Mucosa of descending colon (tissue), 3 donors: ENCODE measurements at regions not wholly inside any gene's neighbourhood (a gene's known extent, or its start where the extent isn't known, plus 50 kb on each side); places are given as distances from the start of the nearest gene placed in this dataset.

Source experiments
- ATAC-seq: fragments of 200-7000 bp; cut with Tn5 transposase; one replicate; pipeline ENCODE4 v1.9.1; 2020; ENCODE audit warnings: mild to moderate bottlenecking, moderate library complexity
- DNase-seq, 3 donors: peaks; one replicate each; pipeline ENCODE4 v3.0.0-alpha.2; 2020
- H3K36me3 ChIP-seq: fragments of 200-600 bp; one replicate; pipeline ENCODE4 v1.8.0; 2021; ENCODE audit warnings: low read depth, mild to moderate bottlenecking
- H3K4me1 ChIP-seq: fragments of 200-600 bp; one replicate; pipeline ENCODE4 v1.8.0; 2021; ENCODE audit warnings: low read depth, mild to moderate bottlenecking
- H3K4me3 ChIP-seq: fragments of 200-600 bp; one replicate; pipeline ENCODE4 v1.8.0; 2021; ENCODE audit warnings: mild to moderate bottlenecking
- H3K9me3 ChIP-seq: fragments of 200-600 bp; one replicate; pipeline ENCODE4 v1.8.0; 2021; ENCODE audit warnings: mild to moderate bottlenecking
- CTCF ChIP-seq: fragments of 200-600 bp; IDR thresholded peaks from one replicate; pipeline ENCODE4 v1.8.0; 2022; ENCODE audit warnings: antibody characterized with exemption, mild to moderate bottlenecking
- intact Hi-C, 2 donors: fragments of 100-400 bp; cut with DNase I in 1 of 2; cut with micrococcal nuclease in 1 of 2; formaldehyde crosslinking; loops; one replicate each; pipeline versions ENCODE4 v1.11.0 to v1.11.1; 2022; cut with DNase I, micrococcal nuclease
- donor health status: DM: no; HTN: no; CAD: no; lungs with moderate emphysema.
- donor health status: DM: no; HTN: no; CAD: no.
- donor health status: DM: no; HTN: yes; CAD: no.

DNA sequence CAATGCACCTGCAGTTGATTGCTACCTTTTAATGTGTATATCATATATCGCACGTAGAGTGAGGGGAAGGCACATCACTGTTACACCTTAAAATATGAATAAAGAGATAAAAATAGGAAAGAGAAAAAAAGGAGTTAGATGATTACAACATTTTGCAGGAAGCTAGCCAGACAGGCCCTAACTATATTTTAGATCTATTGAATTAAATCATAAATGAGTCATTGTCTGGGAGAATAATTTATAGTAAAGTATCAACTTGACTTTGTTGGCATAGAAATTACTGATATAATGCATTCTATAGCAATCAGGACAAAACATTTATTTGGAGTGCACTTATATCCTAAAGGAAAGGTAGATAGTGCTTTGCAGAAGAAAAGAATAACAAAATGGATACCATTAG, 384.9 kb upstream of the NXPH2 start:
- Histone ChIP-seq H3K4me1 (no peaks in the 10 kb centered on the region), H3K9me3 (no peaks in the 10 kb centered on the region), H3K36me3 (no peaks in the 10 kb centered on the region), H3K4me3 (no peak overlapping the region)
- no peak for TF ChIP-seq CTCF
- intact Hi-C loops = no loop called here
- ATAC-seq (no peak), DNase-seq (no peak)

DNA sequence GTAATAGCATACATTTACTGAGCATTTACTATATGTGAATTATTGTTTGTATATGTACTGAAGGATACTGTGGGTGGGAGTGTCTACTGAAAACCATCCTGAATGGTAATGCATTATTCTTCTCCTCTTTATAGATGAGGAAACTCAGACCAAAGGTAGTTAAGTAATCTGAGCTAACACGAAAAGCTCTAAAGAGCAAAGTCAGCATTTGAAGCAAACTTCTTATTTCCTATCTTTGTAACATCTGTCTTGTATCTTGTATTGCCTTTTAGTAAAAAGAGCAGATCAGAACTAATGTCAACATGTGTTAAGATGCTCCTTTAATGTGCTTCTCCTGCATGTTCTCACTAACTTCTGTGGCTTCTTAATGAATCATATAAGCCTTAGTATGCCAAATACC, 382.8 kb upstream of the NXPH2 start:
- DNase-seq = no peak
- no peaks in the 10 kb centered on the region for H3K4me1 ChIP-seq
- no peak for ATAC-seq
- no peaks in the 10 kb centered on the region for H3K36me3 ChIP-seq
- intact Hi-C loops = no loop called here
- H3K9me3 ChIP-seq = no peaks in the 10 kb centered on the region
- no peak overlapping the region for H3K4me3 ChIP-seq
- TF ChIP-seq CTCF = no peak

DNA sequence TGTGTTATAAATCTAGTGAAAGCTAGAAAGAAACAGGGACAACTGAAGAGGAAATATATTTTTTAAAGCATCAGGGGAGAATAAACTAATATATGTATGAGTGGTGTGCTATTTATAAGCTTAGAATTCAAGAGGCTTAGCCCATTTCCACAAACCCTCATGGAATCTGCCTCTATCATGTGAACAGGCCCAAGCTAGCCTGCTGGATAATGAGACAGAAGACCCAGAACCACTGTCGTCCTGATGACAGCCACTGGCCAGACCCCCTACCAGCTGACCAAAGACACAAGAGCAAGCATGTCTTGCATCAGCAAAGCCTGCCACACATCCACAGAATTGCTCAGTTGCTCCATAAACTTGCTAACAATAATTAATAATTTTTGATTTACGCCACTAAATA, 382.3 kb upstream of the NXPH2 start:
- H3K4me3 ChIP-seq = no peak overlapping the region
- ATAC-seq (no peak), DNase-seq (no peak)
- H3K9me3 ChIP-seq = no peaks in the 10 kb centered on the region
- H3K4me1 ChIP-seq = no peaks in the 10 kb centered on the region
- H3K36me3 ChIP-seq = no peaks in the 10 kb centered on the region
- no peak for TF ChIP-seq CTCF
- intact Hi-C loops = no loop called here

DNA sequence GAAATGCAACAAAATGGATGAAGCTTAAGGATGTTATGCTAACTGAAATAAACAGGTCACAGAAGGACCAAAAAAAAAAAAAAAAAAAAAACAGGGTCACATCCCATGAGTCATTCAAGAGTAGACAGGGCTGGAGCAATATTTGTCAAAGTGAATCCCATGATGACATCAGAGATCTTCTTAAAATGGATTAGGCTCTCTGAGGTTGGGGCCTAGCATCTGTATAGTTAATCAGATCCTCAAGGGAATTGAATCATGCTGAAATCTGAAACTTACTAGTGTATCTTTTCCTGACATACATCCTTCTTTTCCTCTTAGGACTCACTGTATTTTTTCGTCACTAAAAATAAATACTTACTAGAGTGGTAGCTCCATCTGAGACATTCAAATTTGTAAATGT, 380.6 kb upstream of the NXPH2 start:
- TF ChIP-seq CTCF = no peak
- ATAC-seq = no peak
- no peak overlapping the region for H3K4me3 ChIP-seq

GRCh38 chr2:139159177-139159576, 379.0 kb upstream of the NXPH2 start:
- no peaks in the 10 kb centered on the region for H3K4me1 ChIP-seq

More for the DNA sequence above, 380.6 kb upstream of the NXPH2 start:
- no peaks in the 10 kb centered on the region for H3K9me3 ChIP-seq
- DNase-seq = no peak
- no peaks in the 10 kb centered on the region for H3K4me1 ChIP-seq
- intact Hi-C loops = no loop called here
- H3K36me3 ChIP-seq = no peaks in the 10 kb centered on the region

More at GRCh38 chr2:139159177-139159576, 379.0 kb upstream of the NXPH2 start:
- intact Hi-C loops = no loop called here
- H3K4me3 ChIP-seq = no peak overlapping the region
- DNase-seq (no peak), ATAC-seq (no peak)
- H3K36me3 ChIP-seq = no peaks in the 10 kb centered on the region
- no peak for TF ChIP-seq CTCF
- no peaks in the 10 kb centered on the region for H3K9me3 ChIP-seq
